HG02678 (cell line): ENCODE measurements at regions not wholly inside any gene's neighbourhood (a gene's known extent, or its start where the extent isn't known, plus 50 kb on each side); places are given as distances from the start of the nearest gene placed in this dataset.
"Not testable (repeated sequence)": the region's sequence is repeated elsewhere in the genome, so short reads cannot be mapped to it uniquely, and the experiment has no call there.

ENCODE experiments used
- ATAC-seq: cut with Tn5 transposase; IDR thresholded peaks from one replicate; pipeline ENCODE4 v1.9.1; 2021; ENCODE audit warnings: mild to moderate bottlenecking, moderate library complexity; ENCODE audit not compliant: unreplicated experiment

- no peak for ATAC-seq
Observed at GRCh38 chr4:158958489-158959270, 144.2 kb upstream of the RAPGEF2 start.

GRCh38 chr4:158962393-158962792 is 140.5 kb upstream of the RAPGEF2 start:
- no peak for ATAC-seq

GRCh38 chr4:158963282-158963681 is 139.6 kb upstream of the RAPGEF2 start:
- ATAC-seq: not testable (repeated sequence)

GRCh38 chr4:158964114-158964727 is 138.7 kb upstream of the RAPGEF2 start:
- no peak for ATAC-seq

- ATAC-seq: no peak
Observed at GRCh38 chr4:158964728-158965124, 138.2 kb upstream of the RAPGEF2 start.

GRCh38 chr4:158965226-158965625 is 137.7 kb upstream of the RAPGEF2 start:
- no peak for ATAC-seq

GRCh38 chr4:158966091-158966490 is 136.8 kb upstream of the RAPGEF2 start:
- no peak for ATAC-seq

GRCh38 chr4:158968961-158969360 is 133.9 kb upstream of the RAPGEF2 start:
- no peak for ATAC-seq

GRCh38 chr4:158970812-158971211 is 132.1 kb upstream of the RAPGEF2 start:
- no peak for ATAC-seq

GRCh38 chr4:158974438-158974837 is 128.4 kb upstream of the RAPGEF2 start:
- ATAC-seq: not testable (repeated sequence)

GRCh38 chr4:158980711-158981110 is 122.2 kb upstream of the RAPGEF2 start:
- not testable (repeated sequence) for ATAC-seq

- ATAC-seq: no peak
Observed at GRCh38 chr4:158991534-158992155, 111.2 kb upstream of the RAPGEF2 start.

- no peak for ATAC-seq
Observed at GRCh38 chr4:158993891-158994290, 109.0 kb upstream of the RAPGEF2 start.

- no peak for ATAC-seq
Observed at GRCh38 chr4:158995040-158995439, 107.8 kb upstream of the RAPGEF2 start.

- ATAC-seq: no peak
Observed at GRCh38 chr4:158995965-158996364, 106.9 kb upstream of the RAPGEF2 start.

GRCh38 chr4:158996669-158997074 is 106.2 kb upstream of the RAPGEF2 start:
- no peak for ATAC-seq

- no peak for ATAC-seq
Observed at GRCh38 chr4:158997660-158998349, 105.1 kb upstream of the RAPGEF2 start.

GRCh38 chr4:158998624-158999023 is 104.3 kb upstream of the RAPGEF2 start:
- ATAC-seq: no peak

GRCh38 chr4:158999166-158999682 is 103.7 kb upstream of the RAPGEF2 start:
- ATAC-seq: no peak

GRCh38 chr4:158999849-159000248 is 103.0 kb upstream of the RAPGEF2 start:
- ATAC-seq: no peak

GRCh38 chr4:159002950-159003349 is 99.9 kb upstream of the RAPGEF2 start:
- ATAC-seq: no peak
